MCF 10A (cell line): ENCODE measurements at regions not wholly inside any gene's neighbourhood (a gene's known extent, or its start where the extent isn't known, plus 50 kb on each side); places are given as distances from the start of the nearest gene placed in this dataset.

Source experiments
- BruUV-seq: library from RNA; stranded (reverse); fragments of 400-500 nt; replicated peaks from 2 replicates; lab custom pipeline; 2021; lab: Mats Ljungman, UMichigan
- CTCF ChIA-PET: fragments of 300-600 bp; sonication (Branson Sonifier 250); formaldehyde crosslinking; extraction: SDS; loops from one replicate; lab custom pipeline; 2021; ENCODE audit warnings: antibody characterized with exemption, inconsistent platforms; lab: Yijun Ruan, JAX
- POLR2A ChIA-PET: fragments of 300-600, 350-650 bp; sonication (Branson Sonifier 250); formaldehyde crosslinking; extraction: SDS; loops from one replicate; lab custom pipeline; 2020; ENCODE audit warnings: antibody characterized with exemption, inconsistent platforms; lab: Yijun Ruan, JAX
- DNase-seq: peaks from one replicate; pipeline ENCODE4 v3.0.0-alpha.2; 2018; ENCODE audit not compliant: unreplicated experiment
- H3K27ac Mint-ChIP-seq: one replicate; pipeline ENCODE4 v1.8.0; 2022; ENCODE audit warnings: mild to moderate bottlenecking, low read depth, mixed read lengths; ENCODE audit not compliant: unreplicated experiment
- H3K27me3 Mint-ChIP-seq: one replicate; pipeline ENCODE4 v1.8.0; 2022; ENCODE audit warnings: mixed read lengths; ENCODE audit not compliant: insufficient read depth, unreplicated experiment
- H3K36me3 Mint-ChIP-seq: one replicate; pipeline ENCODE4 v1.8.0; 2022; ENCODE audit warnings: mild to moderate bottlenecking, moderate library complexity, mixed read lengths; ENCODE audit not compliant: insufficient read depth, unreplicated experiment
- H3K4me1 Mint-ChIP-seq: one replicate; pipeline ENCODE4 v1.8.0; 2022; ENCODE audit warnings: mixed read lengths; ENCODE audit not compliant: insufficient read depth, unreplicated experiment
- H3K4me3 Mint-ChIP-seq: one replicate; pipeline ENCODE4 v1.8.0; 2022; ENCODE audit warnings: mild to moderate bottlenecking, moderate library complexity, mixed read lengths; ENCODE audit not compliant: unreplicated experiment
- H3K9me3 Mint-ChIP-seq: one replicate; pipeline ENCODE4 v1.8.0; 2022; ENCODE audit warnings: mixed read lengths; ENCODE audit not compliant: unreplicated experiment
- CTCF ChIP-seq: fragments of 200-600 bp; IDR thresholded peaks from one replicate; pipeline ENCODE4 v1.8.0; 2022; ENCODE audit warnings: antibody characterized with exemption, mild to moderate bottlenecking; ENCODE audit not compliant: unreplicated experiment
- intact Hi-C: fragments of 100-400 bp; cut with micrococcal nuclease; formaldehyde crosslinking; loops from 2 replicates; pipeline ENCODE4 v1.14.1; 2022

GRCh38 chr6:112649853-112650252 is 302.7 kb downstream of the RFPL4B start:
- intact Hi-C loops, result no loop called here
- H3K4me3 Mint-ChIP-seq, result no peak overlapping the region
- H3K27me3 Mint-ChIP-seq, result no peaks in the 10 kb centered on the region
- H3K4me1 Mint-ChIP-seq, result no peaks in the 10 kb centered on the region
- H3K36me3 Mint-ChIP-seq, result no peaks in the 10 kb centered on the region
- H3K9me3 Mint-ChIP-seq, result no peaks in the 10 kb centered on the region
- H3K27ac Mint-ChIP-seq, result no peak overlapping the region
- BruUV-seq, result no TSS peak
- no peak for DNase-seq
- TF ChIP-seq CTCF, result no peak
- POLR2A ChIA-PET, result no interaction called here
- CTCF ChIA-PET, result interaction anchor here (0.5 kb wide), 1 partner anchor 20 kb away, joined by 4 read pairs; no protein-coding TSS in a partner anchor

GRCh38 chr6:112651239-112651638 is 304.1 kb downstream of the RFPL4B start:
- CTCF ChIA-PET, result no interaction called here
- BruUV-seq, result no TSS peak
- no peak for TF ChIP-seq CTCF
- no peaks in the 10 kb centered on the region for H3K36me3 Mint-ChIP-seq
- DNase-seq, result no peak
- POLR2A ChIA-PET, result no interaction called here
- intact Hi-C loops, result no loop called here
- no peaks in the 10 kb centered on the region for H3K4me1 Mint-ChIP-seq
- H3K27ac Mint-ChIP-seq, result no peak overlapping the region
- no peaks in the 10 kb centered on the region for H3K9me3 Mint-ChIP-seq
- H3K4me3 Mint-ChIP-seq, result no peak overlapping the region
- no peaks in the 10 kb centered on the region for H3K27me3 Mint-ChIP-seq

- ChIA-PET POLR2A (interaction anchor here (0.6 kb wide), 1 partner anchor 1068 kb away, joined by 3 read pairs; no protein-coding TSS in a partner anchor), CTCF (no interaction called here)
- H3K4me1 Mint-ChIP-seq, result no peaks in the 10 kb centered on the region
- no TSS peak for BruUV-seq
- H3K27ac Mint-ChIP-seq, result no peak overlapping the region
- no peaks in the 10 kb centered on the region for H3K27me3 Mint-ChIP-seq
- H3K36me3 Mint-ChIP-seq, result no peaks in the 10 kb centered on the region
- H3K9me3 Mint-ChIP-seq, result no peaks in the 10 kb centered on the region
- no peak overlapping the region for H3K4me3 Mint-ChIP-seq
- intact Hi-C loops, result no loop called here
- DNase-seq, result no peak
- no peak for TF ChIP-seq CTCF
Observed at GRCh38 chr6:112659912-112660311, 312.8 kb downstream of the RFPL4B start.

GRCh38 chr6:112660626-112661025 is 313.5 kb downstream of the RFPL4B start:
- intact Hi-C loops, result no loop called here
- no TSS peak for BruUV-seq
- DNase-seq, result no peak
- POLR2A ChIA-PET, result no interaction called here
- Mint-ChIP-seq H3K4me3 (no peak overlapping the region), H3K27ac (no peak overlapping the region), H3K9me3 (no peaks in the 10 kb centered on the region), H3K36me3 (no peaks in the 10 kb centered on the region), H3K4me1 (peaks cover 7% of the 10 kb centered on the region), H3K27me3 (no peaks in the 10 kb centered on the region)
- no peak for TF ChIP-seq CTCF
- CTCF ChIA-PET, result no interaction called here
